Right lobe of liver (tissue), 4 donors: ENCODE measurements at regions not wholly inside any gene's neighbourhood (a gene's known extent, or its start where the extent isn't known, plus 50 kb on each side); places are given as distances from the start of the nearest gene placed in this dataset.

Source experiments
- POLR2A ChIP-seq: fragments of 450-650 bp; IDR thresholded peaks from one replicate; pipeline ENCODE4 v1.6.1; 2017; ENCODE audit warnings: antibody characterized with exemption, mild to moderate bottlenecking
- TF ChIP-seq, protein P1 (sequence below), 4 donors: fragments of 200-600 bp in 3 of 4; fragments of 450-650 bp in 1 of 4; IDR thresholded peaks; one replicate each; pipeline versions ENCODE4 v1.5.1 to v1.8.0; 2016 to 2022; ENCODE audit warnings: antibody characterized with exemption in 4 of 4, mild to moderate bottlenecking in 2 of 4
- donor health status: DM: no; HTN: no; CAD: no.
- donor health status: DM: no; HTN: no; CAD: no.
- donor health status: DM: no; HTN: yes; CAD: no.

DNA sequence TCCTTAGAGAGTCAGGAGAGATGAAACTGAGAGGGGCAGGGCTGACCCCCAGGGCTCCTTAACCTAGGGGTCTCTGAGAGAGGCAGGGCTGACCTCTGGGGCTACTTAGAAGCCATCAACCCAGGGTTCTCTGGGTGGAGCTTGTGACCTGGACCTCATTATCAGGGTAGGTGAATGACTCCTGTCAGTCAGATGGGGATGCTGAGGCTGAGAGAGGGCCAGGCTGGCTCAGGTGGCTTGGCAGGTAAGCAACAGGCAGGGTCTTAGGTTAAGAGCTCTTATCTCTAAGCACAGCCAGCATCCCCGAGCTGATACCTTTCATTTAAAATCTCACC, 160.9 kb downstream of the PTPRU start:
- TF ChIP-seq, protein P1, sequence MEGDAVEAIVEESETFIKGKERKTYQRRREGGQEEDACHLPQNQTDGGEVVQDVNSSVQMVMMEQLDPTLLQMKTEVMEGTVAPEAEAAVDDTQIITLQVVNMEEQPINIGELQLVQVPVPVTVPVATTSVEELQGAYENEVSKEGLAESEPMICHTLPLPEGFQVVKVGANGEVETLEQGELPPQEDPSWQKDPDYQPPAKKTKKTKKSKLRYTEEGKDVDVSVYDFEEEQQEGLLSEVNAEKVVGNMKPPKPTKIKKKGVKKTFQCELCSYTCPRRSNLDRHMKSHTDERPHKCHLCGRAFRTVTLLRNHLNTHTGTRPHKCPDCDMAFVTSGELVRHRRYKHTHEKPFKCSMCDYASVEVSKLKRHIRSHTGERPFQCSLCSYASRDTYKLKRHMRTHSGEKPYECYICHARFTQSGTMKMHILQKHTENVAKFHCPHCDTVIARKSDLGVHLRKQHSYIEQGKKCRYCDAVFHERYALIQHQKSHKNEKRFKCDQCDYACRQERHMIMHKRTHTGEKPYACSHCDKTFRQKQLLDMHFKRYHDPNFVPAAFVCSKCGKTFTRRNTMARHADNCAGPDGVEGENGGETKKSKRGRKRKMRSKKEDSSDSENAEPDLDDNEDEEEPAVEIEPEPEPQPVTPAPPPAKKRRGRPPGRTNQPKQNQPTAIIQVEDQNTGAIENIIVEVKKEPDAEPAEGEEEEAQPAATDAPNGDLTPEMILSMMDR (IDR thresholded peaks at IDR 0.05), result no peak
- no peak for TF ChIP-seq POLR2A
